SK-N-MC (cell line): ENCODE measurements at regions not wholly inside any gene's neighbourhood (a gene's known extent, or its start where the extent isn't known, plus 50 kb on each side); places are given as distances from the start of the nearest gene placed in this dataset.

Experiments used
- DNase-seq: peaks from one replicate; pipeline ENCODE4 v3.0.0-alpha.2; 2011; ENCODE audit warnings: low read depth, low spot score
- H3K27ac ChIP-seq: fragments of 200-600 bp; sonication (generic); 2 replicates; pipeline ENCODE4 v1.5.1; 2016; ENCODE audit warnings: mixed run types
- H3K36me3 ChIP-seq: fragments of 200-600 bp; sonication (generic); 2 replicates; pipeline ENCODE4 v1.6.1; 2017; ENCODE audit warnings: antibody characterized with exemption, low read length, mixed read lengths; ENCODE audit not compliant: insufficient read depth
- H3K4me3 ChIP-seq: fragments of 200-600 bp; sonication (generic); 2 replicates; pipeline ENCODE4 v1.5.1; 2016
- H3K9ac ChIP-seq: fragments of 200-600 bp; sonication (generic); 2 replicates; pipeline ENCODE4 v1.8.0; 2017; ENCODE audit warnings: mixed run types, mixed read lengths; ENCODE audit not compliant: insufficient read length
- H3K9me3 ChIP-seq: fragments of 200-600 bp; sonication (generic); 2 replicates; pipeline ENCODE4 v1.6.1; 2017; ENCODE audit warnings: low read depth, mild to moderate bottlenecking, antibody characterized with exemption, low read length, moderate library complexity, mixed read lengths
- EZH2 ChIP-seq: fragments of 200-600 bp; sonication (generic); IDR thresholded peaks from one replicate; pipeline ENCODE4 v1.6.1; 2017; ENCODE audit warnings: antibody characterized with exemption
- FOXP2 ChIP-seq: optimal IDR thresholded peaks from 2 replicates; pipeline ENCODE3; 2011; ENCODE audit warnings: mild to moderate bottlenecking, moderate library complexity; ENCODE audit not compliant: insufficient read depth; ENCODE audit errors: extremely low read length, control extremely low read depth
- POLR2AphosphoS5 ChIP-seq: IDR thresholded peaks from 2 replicates; pipeline ENCODE4 v1.6.1; 2012; ENCODE audit warnings: mild to moderate bottlenecking, low read depth, low read length, borderline replicate concordance

- TF ChIP-seq POLR2AphosphoS5 (no peak), FOXP2 (no peak), EZH2 (no peak)
- Histone ChIP-seq H3K9me3 (no peaks in the 10 kb centered on the region), H3K9ac (no peak overlapping the region), H3K36me3 (no peaks in the 10 kb centered on the region), H3K27ac (no peak overlapping the region), H3K4me3 (no peak overlapping the region)
- no peak for DNase-seq
These were observed 1053.9 kb downstream of the UQCRFS1 start for GRCh38 chr19:28159065-28159464.

GRCh38 chr19:28155265-28155664 is 1057.7 kb downstream of the UQCRFS1 start:
- TF ChIP-seq POLR2AphosphoS5, result no peak
- DNase-seq, result no peak
- Histone ChIP-seq H3K9ac (no peak overlapping the region), H3K27ac (no peak overlapping the region), H3K36me3 (no peaks in the 10 kb centered on the region), H3K4me3 (no peak overlapping the region), H3K9me3 (no peaks in the 10 kb centered on the region)

- TF ChIP-seq FOXP2 (no peak), EZH2 (no peak), POLR2AphosphoS5 (no peak)
- Histone ChIP-seq H3K9ac (no peak overlapping the region), H3K4me3 (no peak overlapping the region), H3K36me3 (no peaks in the 10 kb centered on the region), H3K27ac (no peak overlapping the region), H3K9me3 (no peaks in the 10 kb centered on the region)
- DNase-seq, result no peak
These were observed 1058.9 kb downstream of the UQCRFS1 start for GRCh38 chr19:28154077-28154476.

GRCh38 chr19:28153123-28153522 is 1059.8 kb downstream of the UQCRFS1 start:
- no peak for DNase-seq
- no peak for TF ChIP-seq POLR2AphosphoS5
- TF ChIP-seq EZH2, result no peak
- TF ChIP-seq FOXP2, result no peak
- no peaks in the 10 kb centered on the region for H3K36me3 ChIP-seq

GRCh38 chr19:28152195-28152594 is 1060.8 kb downstream of the UQCRFS1 start:
- Histone ChIP-seq H3K27ac (no peak overlapping the region), H3K9me3 (no peaks in the 10 kb centered on the region), H3K9ac (no peak overlapping the region), H3K4me3 (no peak overlapping the region), H3K36me3 (no peaks in the 10 kb centered on the region)
- no peak for TF ChIP-seq EZH2
- TF ChIP-seq POLR2AphosphoS5, result no peak
- TF ChIP-seq FOXP2, result no peak
- DNase-seq, result no peak

More at GRCh38 chr19:28153123-28153522, 1059.8 kb downstream of the UQCRFS1 start:
- Histone ChIP-seq H3K9me3 (no peaks in the 10 kb centered on the region), H3K4me3 (no peak overlapping the region), H3K27ac (no peak overlapping the region), H3K9ac (no peak overlapping the region)

GRCh38 chr19:28150129-28150528 is 1062.8 kb downstream of the UQCRFS1 start:
- Histone ChIP-seq H3K9me3 (no peaks in the 10 kb centered on the region), H3K4me3 (no peak overlapping the region), H3K36me3 (no peaks in the 10 kb centered on the region), H3K9ac (no peak overlapping the region), H3K27ac (no peak overlapping the region)
- TF ChIP-seq FOXP2 (no peak), EZH2 (no peak), POLR2AphosphoS5 (no peak)
- no peak for DNase-seq

- Histone ChIP-seq H3K4me3 (no peak overlapping the region), H3K36me3 (no peaks in the 10 kb centered on the region), H3K9ac (no peak overlapping the region), H3K9me3 (no peaks in the 10 kb centered on the region), H3K27ac (no peak overlapping the region)
- no peak for DNase-seq
- TF ChIP-seq FOXP2 (no peak), EZH2 (no peak), POLR2AphosphoS5 (no peak)
These were observed 1064.4 kb downstream of the UQCRFS1 start for GRCh38 chr19:28148554-28148953.

GRCh38 chr19:28142258-28142657 is 1070.7 kb downstream of the UQCRFS1 start:
- Histone ChIP-seq H3K9me3 (no peaks in the 10 kb centered on the region), H3K9ac (no peak overlapping the region), H3K36me3 (no peaks in the 10 kb centered on the region), H3K4me3 (no peak overlapping the region), H3K27ac (no peak overlapping the region)
- TF ChIP-seq POLR2AphosphoS5, result no peak
- no peak for TF ChIP-seq EZH2
- TF ChIP-seq FOXP2, result no peak
- DNase-seq, result no peak

- Histone ChIP-seq H3K36me3 (no peaks in the 10 kb centered on the region), H3K27ac (no peak overlapping the region), H3K9ac (no peak overlapping the region), H3K9me3 (no peaks in the 10 kb centered on the region), H3K4me3 (no peak overlapping the region)
- no peak for DNase-seq
- TF ChIP-seq POLR2AphosphoS5, result no peak
- TF ChIP-seq FOXP2, result no peak
- no peak for TF ChIP-seq EZH2
These were observed 1072.8 kb downstream of the UQCRFS1 start for GRCh38 chr19:28140201-28140600.
